ENCODE measurements at regions not wholly inside any gene's neighbourhood (a gene's known extent, or its start where the extent isn't known, plus 50 kb on each side); places are given as distances from the start of the nearest gene placed in this dataset.

- no peaks in the 10 kb centered on the region for H3K4me1 Mint-ChIP-seq (ENCODE audit: low read depth)
- H3K27me3 Mint-ChIP-seq = no peaks in the 10 kb centered on the region
- H3K9me3 Mint-ChIP-seq = no peaks in the 10 kb centered on the region
- no peak overlapping the region for H3K4me3 Mint-ChIP-seq
- no peaks in the 10 kb centered on the region for H3K36me3 Mint-ChIP-seq (ENCODE audit: low read depth)
- H3K27ac Mint-ChIP-seq = no peak overlapping the region
These were observed 198.6 kb upstream of the ESRRG start for GRCh38 chr1:216921866-216922265.

- H3K4me3 Mint-ChIP-seq = no peak overlapping the region
- H3K4me1 Mint-ChIP-seq (ENCODE audit: low read depth) = no peaks in the 10 kb centered on the region
- H3K36me3 Mint-ChIP-seq (ENCODE audit: low read depth) = no peaks in the 10 kb centered on the region
- H3K9me3 Mint-ChIP-seq = no peaks in the 10 kb centered on the region
- no peak overlapping the region for H3K27ac Mint-ChIP-seq
- H3K27me3 Mint-ChIP-seq = no peaks in the 10 kb centered on the region
These were observed 196.1 kb upstream of the ESRRG start for GRCh38 chr1:216919060-216919970.

GRCh38 chr1:216916890-216917438, 193.7 kb upstream of the ESRRG start:
- no peak overlapping the region for H3K4me3 Mint-ChIP-seq
- H3K27me3 Mint-ChIP-seq = no peaks in the 10 kb centered on the region
- no peaks in the 10 kb centered on the region for H3K36me3 Mint-ChIP-seq (ENCODE audit: low read depth)
- no peaks in the 10 kb centered on the region for H3K9me3 Mint-ChIP-seq
- no peaks in the 10 kb centered on the region for H3K4me1 Mint-ChIP-seq (ENCODE audit: low read depth)
- H3K27ac Mint-ChIP-seq = no peak overlapping the region

- Mint-ChIP-seq H3K4me3 (no peak overlapping the region), H3K4me1 (ENCODE audit: low read depth) (no peaks in the 10 kb centered on the region), H3K27ac (no peak overlapping the region), H3K27me3 (no peaks in the 10 kb centered on the region), H3K9me3 (no peaks in the 10 kb centered on the region), H3K36me3 (ENCODE audit: low read depth) (no peaks in the 10 kb centered on the region)
These were observed 191.7 kb upstream of the ESRRG start for GRCh38 chr1:216914974-216915373.

- H3K27me3 Mint-ChIP-seq = no peaks in the 10 kb centered on the region
- no peak overlapping the region for H3K4me3 Mint-ChIP-seq
- H3K9me3 Mint-ChIP-seq = no peaks in the 10 kb centered on the region
- no peaks in the 10 kb centered on the region for H3K36me3 Mint-ChIP-seq (ENCODE audit: low read depth)
- no peak overlapping the region for H3K27ac Mint-ChIP-seq
- H3K4me1 Mint-ChIP-seq (ENCODE audit: low read depth) = no peaks in the 10 kb centered on the region
These were observed 190.7 kb upstream of the ESRRG start for GRCh38 chr1:216913976-216914375.

- H3K4me3 Mint-ChIP-seq = no peak overlapping the region
- no peak overlapping the region for H3K27ac Mint-ChIP-seq
These were observed 187.0 kb upstream of the ESRRG start for GRCh38 chr1:216910081-216910840.

GRCh38 chr1:216908126-216908525, 184.9 kb upstream of the ESRRG start:
- Mint-ChIP-seq H3K9me3 (no peaks in the 10 kb centered on the region), H3K4me1 (ENCODE audit: low read depth) (no peaks in the 10 kb centered on the region), H3K27me3 (no peaks in the 10 kb centered on the region), H3K36me3 (ENCODE audit: low read depth) (no peaks in the 10 kb centered on the region), H3K4me3 (no peak overlapping the region), H3K27ac (no peak overlapping the region)

More at GRCh38 chr1:216910081-216910840, 187.0 kb upstream of the ESRRG start:
- H3K9me3 Mint-ChIP-seq = no peaks in the 10 kb centered on the region
- H3K4me1 Mint-ChIP-seq (ENCODE audit: low read depth) = no peaks in the 10 kb centered on the region
- H3K27me3 Mint-ChIP-seq = no peaks in the 10 kb centered on the region
- no peaks in the 10 kb centered on the region for H3K36me3 Mint-ChIP-seq (ENCODE audit: low read depth)

- Mint-ChIP-seq H3K36me3 (ENCODE audit: low read depth) (no peaks in the 10 kb centered on the region), H3K27me3 (no peaks in the 10 kb centered on the region), H3K4me1 (ENCODE audit: low read depth) (no peaks in the 10 kb centered on the region), H3K4me3 (no peak overlapping the region), H3K9me3 (no peaks in the 10 kb centered on the region), H3K27ac (no peak overlapping the region)
These were observed 183.9 kb upstream of the ESRRG start for GRCh38 chr1:216907100-216907499.

- no peaks in the 10 kb centered on the region for H3K27me3 Mint-ChIP-seq
- no peak overlapping the region for H3K27ac Mint-ChIP-seq
- no peak overlapping the region for H3K4me3 Mint-ChIP-seq
- no peaks in the 10 kb centered on the region for H3K4me1 Mint-ChIP-seq (ENCODE audit: low read depth)
- no peaks in the 10 kb centered on the region for H3K36me3 Mint-ChIP-seq (ENCODE audit: low read depth)
- H3K9me3 Mint-ChIP-seq = no peaks in the 10 kb centered on the region
These were observed 182.6 kb upstream of the ESRRG start for GRCh38 chr1:216905781-216906180.

GRCh38 chr1:216905137-216905536, 181.9 kb upstream of the ESRRG start:
- Mint-ChIP-seq H3K4me3 (no peak overlapping the region), H3K36me3 (ENCODE audit: low read depth) (no peaks in the 10 kb centered on the region), H3K9me3 (no peaks in the 10 kb centered on the region), H3K27ac (no peak overlapping the region), H3K4me1 (ENCODE audit: low read depth) (no peaks in the 10 kb centered on the region), H3K27me3 (no peaks in the 10 kb centered on the region)

- Mint-ChIP-seq H3K27me3 (no peaks in the 10 kb centered on the region), H3K9me3 (no peaks in the 10 kb centered on the region), H3K27ac (no peak overlapping the region), H3K4me3 (no peak overlapping the region), H3K4me1 (ENCODE audit: low read depth) (no peaks in the 10 kb centered on the region), H3K36me3 (ENCODE audit: low read depth) (no peaks in the 10 kb centered on the region)
These were observed 181.2 kb upstream of the ESRRG start for GRCh38 chr1:216904471-216904870.

GRCh38 chr1:216903382-216903740, 180.1 kb upstream of the ESRRG start:
- no peak overlapping the region for H3K27ac Mint-ChIP-seq
- H3K4me1 Mint-ChIP-seq (ENCODE audit: low read depth) = no peaks in the 10 kb centered on the region
- no peak overlapping the region for H3K4me3 Mint-ChIP-seq
- no peaks in the 10 kb centered on the region for H3K36me3 Mint-ChIP-seq (ENCODE audit: low read depth)
- no peaks in the 10 kb centered on the region for H3K9me3 Mint-ChIP-seq
- H3K27me3 Mint-ChIP-seq = no peaks in the 10 kb centered on the region

GRCh38 chr1:216902669-216903381, 179.6 kb upstream of the ESRRG start:
- no peaks in the 10 kb centered on the region for H3K4me1 Mint-ChIP-seq (ENCODE audit: low read depth)
- no peaks in the 10 kb centered on the region for H3K36me3 Mint-ChIP-seq (ENCODE audit: low read depth)
- H3K9me3 Mint-ChIP-seq = no peaks in the 10 kb centered on the region
- no peak overlapping the region for H3K4me3 Mint-ChIP-seq
- no peaks in the 10 kb centered on the region for H3K27me3 Mint-ChIP-seq
- H3K27ac Mint-ChIP-seq = no peak overlapping the region

GRCh38 chr1:216900116-216900620, 176.9 kb upstream of the ESRRG start:
- no peaks in the 10 kb centered on the region for H3K36me3 Mint-ChIP-seq (ENCODE audit: low read depth)
- H3K27ac Mint-ChIP-seq = no peak overlapping the region
- H3K4me1 Mint-ChIP-seq (ENCODE audit: low read depth) = no peaks in the 10 kb centered on the region
- no peak overlapping the region for H3K4me3 Mint-ChIP-seq
- no peaks in the 10 kb centered on the region for H3K27me3 Mint-ChIP-seq
- H3K9me3 Mint-ChIP-seq = no peaks in the 10 kb centered on the region

All from stimulated activated naive CD8-positive, alpha-beta T cell treated with anti-CD3 and anti-CD28 coated beads, Interleukin-15, Interleukin-2, amounts not matched to agents 100 ng/mL and 50 ng/mL, for 24 hours (primary cell).